Left cardiac atrium (tissue), 4 donors: ENCODE measurements at regions not wholly inside any gene's neighbourhood (a gene's known extent, or its start where the extent isn't known, plus 50 kb on each side); places are given as distances from the start of the nearest gene placed in this dataset.
"Not testable (repeated sequence)": the region's sequence is repeated elsewhere in the genome, so short reads cannot be mapped to it uniquely, and the experiment has no call there.

Source experiments
- ATAC-seq, 2 donors: fragments of 200-7000 bp; cut with Tn5 transposase; one replicate each; pipeline ENCODE4 v1.9.1; 2020; ENCODE audit warnings: mild to moderate bottlenecking in 2 of 2, moderate library complexity in 2 of 2
- DNase-seq: peaks from one replicate; pipeline ENCODE4 v3.0.0-alpha.2; 2020
- intact Hi-C, 2 donors: fragments of 100-400 bp; cut with DNase I; formaldehyde crosslinking; loops; one replicate each; pipeline versions ENCODE4 v1.14.1 to v1.15.1; 2022 to 2023
- donor health status: DM: no; HTN: yes; CAD: no.
- donor health status: DM: no; HTN: yes; CAD: no; lungs with severe emphysema.
- donor health status: DM: yes; HTN: yes; CAD: no.
- donor health status: Dilated cardiomyopathy.

DNA sequence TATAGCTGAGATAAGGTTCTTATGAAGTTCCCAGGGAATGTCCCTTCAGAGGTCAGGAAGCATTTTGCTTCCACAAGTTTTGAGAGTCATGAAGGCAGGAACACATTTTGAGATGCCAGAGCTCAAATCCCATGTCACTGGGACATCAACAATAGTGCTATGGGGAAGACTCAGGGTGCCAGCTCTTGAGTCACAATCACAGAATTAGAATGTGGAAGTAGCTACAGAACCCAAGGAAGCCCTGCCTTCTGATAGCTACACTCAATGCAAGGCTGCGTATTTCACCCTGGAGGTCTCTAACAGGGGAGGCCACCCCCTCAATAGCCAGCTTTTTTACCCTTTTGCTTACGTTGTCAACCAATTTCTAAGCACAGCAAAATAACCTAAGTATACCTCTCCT, 141.3 kb downstream of the FAM72B start:
- intact Hi-C loops, DNase-seq: not testable (repeated sequence)
- peak in 1 of 2 donors; percentile 57 for ATAC-seq

- DNase-seq, intact Hi-C loops, ATAC-seq: not testable (repeated sequence)
These were observed 135.8 kb downstream of the FAM72B start for GRCh38 chr1:121048293-121048752.

- intact Hi-C loops, DNase-seq, ATAC-seq: not testable (repeated sequence)
These were observed 135.2 kb downstream of the FAM72B start for GRCh38 chr1:121048769-121049443.

GRCh38 chr1:121050097-121050496, 134.0 kb downstream of the FAM72B start:
- ATAC-seq, intact Hi-C loops, DNase-seq: not testable (repeated sequence)

DNA sequence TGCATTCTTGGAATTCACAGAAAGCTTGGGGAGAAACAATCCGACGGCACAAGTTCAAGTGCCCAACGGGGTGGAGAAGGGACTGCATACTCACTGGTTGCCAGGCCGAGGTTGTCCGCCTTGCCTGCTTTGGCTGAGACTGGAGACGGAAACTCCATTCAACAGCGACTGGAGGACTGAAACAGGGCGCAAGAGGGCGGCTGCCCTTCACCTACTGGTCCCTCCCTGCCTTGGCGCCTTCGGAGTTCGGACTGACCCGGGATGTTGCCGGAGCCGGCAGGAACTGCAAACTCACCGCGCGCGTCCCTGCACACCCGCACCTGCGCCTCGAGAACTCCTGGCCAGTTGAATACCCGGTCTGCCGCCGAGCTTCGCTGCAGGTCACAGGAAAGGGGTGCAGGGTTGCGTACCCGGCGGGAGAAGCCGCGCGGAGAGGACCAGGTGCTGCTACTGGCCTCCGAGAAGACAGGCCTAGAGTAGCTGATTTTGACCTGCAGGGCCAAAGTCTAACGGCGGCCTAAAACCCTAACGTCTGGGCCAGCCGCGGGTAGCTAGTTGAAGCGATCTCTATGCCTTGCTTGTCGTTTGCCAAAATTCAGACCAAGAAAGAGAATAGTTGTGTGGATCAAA, 132.9 kb downstream of the FAM72B start:
- peak in 1 of 2 donors; percentile 30 for ATAC-seq
- intact Hi-C loops, DNase-seq: not testable (repeated sequence)

- intact Hi-C loops, DNase-seq, ATAC-seq: not testable (repeated sequence)
These were observed 132.0 kb downstream of the FAM72B start for GRCh38 chr1:121052081-121052660.

DNA sequence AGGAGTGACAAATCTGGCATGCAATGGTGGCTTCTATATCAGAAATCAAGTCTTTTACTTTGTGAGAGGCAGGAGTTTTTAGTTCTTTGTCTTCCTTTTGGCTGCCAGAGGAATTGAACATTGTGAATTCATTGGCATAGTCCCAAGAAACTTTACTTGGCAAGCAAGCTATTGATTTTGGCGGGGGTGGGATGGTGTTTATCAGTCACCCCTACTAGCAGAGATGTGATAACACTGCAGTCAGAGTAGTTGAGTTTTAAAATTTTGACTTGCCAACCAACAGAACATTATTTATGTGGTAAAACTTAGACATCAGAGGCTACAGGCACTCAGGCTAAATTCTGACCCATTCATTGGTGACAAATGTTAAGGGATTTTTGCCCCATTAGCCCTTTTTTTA, 129.2 kb downstream of the FAM72B start:
- DNase-seq, intact Hi-C loops: not testable (repeated sequence)
- peak; percentile 19 to 30 for ATAC-seq

- ATAC-seq, DNase-seq, intact Hi-C loops: not testable (repeated sequence)
These were observed 117.2 kb downstream of the FAM72B start for GRCh38 chr1:121066925-121067324.

- intact Hi-C loops, result not testable (repeated sequence)
These were observed 115.2 kb downstream of the FAM72B start for GRCh38 chr1:121068738-121069499.

GRCh38 chr1:121073852-121074251, 110.3 kb downstream of the FAM72B start:
- ATAC-seq, intact Hi-C loops, DNase-seq: not testable (repeated sequence)

More at GRCh38 chr1:121068738-121069499, 115.2 kb downstream of the FAM72B start:
- not testable (repeated sequence) for ATAC-seq, DNase-seq

- not testable (repeated sequence) for DNase-seq, ATAC-seq
These were observed 108.8 kb downstream of the FAM72B start for GRCh38 chr1:121075254-121075805.

GRCh38 chr1:121076674-121077073, 107.5 kb downstream of the FAM72B start:
- DNase-seq, intact Hi-C loops: not testable (repeated sequence)
- peak in 1 of 2 donors; percentile 41 for ATAC-seq

More at GRCh38 chr1:121075254-121075805, 108.8 kb downstream of the FAM72B start:
- intact Hi-C loops, result not testable (repeated sequence)

GRCh38 chr1:121079655-121080054, 104.5 kb downstream of the FAM72B start:
- DNase-seq, ATAC-seq, intact Hi-C loops: not testable (repeated sequence)

GRCh38 chr1:121080197-121080903, 103.8 kb downstream of the FAM72B start:
- DNase-seq, intact Hi-C loops: not testable (repeated sequence)
- peak in 1 of 2 donors; percentile 35 for ATAC-seq

GRCh38 chr1:121080904-121081264, 103.3 kb downstream of the FAM72B start:
- intact Hi-C loops, DNase-seq, ATAC-seq: not testable (repeated sequence)

GRCh38 chr1:121081625-121082199, 102.4 kb downstream of the FAM72B start:
- ATAC-seq, DNase-seq, intact Hi-C loops: not testable (repeated sequence)

- ATAC-seq, DNase-seq, intact Hi-C loops: not testable (repeated sequence)
These were observed 101.1 kb downstream of the FAM72B start for GRCh38 chr1:121082995-121083394.

GRCh38 chr1:121086249-121086648, 97.9 kb downstream of the FAM72B start:
- ATAC-seq, intact Hi-C loops, DNase-seq: not testable (repeated sequence)
